Activated naive CD4-positive, alpha-beta T cell treated with anti-CD3 and anti-CD28 coated beads, Interleukin-2, amount 50 U/mL, for 16 hours (primary cell): ENCODE measurements at regions not wholly inside any gene's neighbourhood (a gene's known extent, or its start where the extent isn't known, plus 50 kb on each side); places are given as distances from the start of the nearest gene placed in this dataset.

Source experiments
- DNase-seq: peaks from one replicate; pipeline ENCODE4 v3.0.0-alpha.2; 2020

DNA sequence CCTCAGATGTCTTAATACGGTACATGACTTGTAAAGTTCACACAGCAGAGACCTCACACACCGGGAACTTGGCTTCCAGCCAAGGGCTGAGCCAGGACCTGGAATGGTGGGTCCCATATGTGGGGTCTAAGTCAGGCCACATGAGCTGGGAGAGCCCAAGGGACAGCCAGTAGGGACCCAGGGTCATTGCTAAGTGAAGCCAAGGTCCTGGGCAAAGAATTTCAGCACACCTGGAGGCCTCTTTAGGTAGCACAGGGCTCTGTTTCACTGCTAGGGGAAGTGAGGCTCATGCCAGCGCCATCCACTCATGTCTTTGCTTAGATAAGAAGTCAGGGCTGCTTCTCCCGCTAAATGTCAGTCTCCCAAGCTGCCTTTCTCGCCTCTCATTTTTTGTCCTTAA lies 116.6 kb upstream of the TLE3 start:
- no peak for DNase-seq

DNA sequence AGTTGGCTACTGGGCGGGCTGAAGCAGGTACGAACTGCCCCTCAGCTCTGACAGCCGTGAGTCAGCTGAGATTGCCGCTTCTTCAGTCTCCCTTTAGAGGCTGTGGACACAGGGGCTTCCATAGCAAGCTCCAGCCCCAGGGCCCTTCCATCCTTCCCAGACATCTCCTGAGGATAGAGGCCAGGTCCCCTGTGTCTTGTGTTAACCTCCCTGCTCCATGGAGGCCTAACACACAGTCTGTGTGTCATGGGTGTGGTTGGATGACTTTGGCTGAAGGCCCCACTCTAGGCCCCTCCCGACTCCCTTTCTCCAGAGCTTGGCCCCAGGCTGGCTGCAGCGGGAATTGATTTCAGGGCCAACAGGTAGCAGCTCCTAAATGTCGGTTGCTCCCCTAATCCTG lies 116.1 kb upstream of the TLE3 start:
- no peak for DNase-seq

DNA sequence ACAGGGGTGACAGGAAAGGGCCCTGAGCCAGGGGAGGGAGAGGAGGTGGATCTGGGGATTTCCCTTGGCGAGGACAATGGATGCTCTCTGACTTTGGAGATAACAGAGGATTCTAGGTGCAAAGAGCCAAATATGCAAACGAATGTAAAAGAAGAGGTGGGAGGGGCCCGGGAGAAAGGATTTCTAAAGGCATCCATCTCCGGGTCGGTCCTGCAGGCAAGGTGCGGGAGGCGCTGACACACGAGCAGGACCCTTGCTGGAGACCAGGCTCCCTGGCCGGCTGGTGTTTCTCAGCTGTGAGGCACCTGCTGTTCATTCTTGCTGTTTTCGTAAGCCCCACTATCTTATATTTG lies 115.2 kb upstream of the TLE3 start:
- no peak for DNase-seq

DNA sequence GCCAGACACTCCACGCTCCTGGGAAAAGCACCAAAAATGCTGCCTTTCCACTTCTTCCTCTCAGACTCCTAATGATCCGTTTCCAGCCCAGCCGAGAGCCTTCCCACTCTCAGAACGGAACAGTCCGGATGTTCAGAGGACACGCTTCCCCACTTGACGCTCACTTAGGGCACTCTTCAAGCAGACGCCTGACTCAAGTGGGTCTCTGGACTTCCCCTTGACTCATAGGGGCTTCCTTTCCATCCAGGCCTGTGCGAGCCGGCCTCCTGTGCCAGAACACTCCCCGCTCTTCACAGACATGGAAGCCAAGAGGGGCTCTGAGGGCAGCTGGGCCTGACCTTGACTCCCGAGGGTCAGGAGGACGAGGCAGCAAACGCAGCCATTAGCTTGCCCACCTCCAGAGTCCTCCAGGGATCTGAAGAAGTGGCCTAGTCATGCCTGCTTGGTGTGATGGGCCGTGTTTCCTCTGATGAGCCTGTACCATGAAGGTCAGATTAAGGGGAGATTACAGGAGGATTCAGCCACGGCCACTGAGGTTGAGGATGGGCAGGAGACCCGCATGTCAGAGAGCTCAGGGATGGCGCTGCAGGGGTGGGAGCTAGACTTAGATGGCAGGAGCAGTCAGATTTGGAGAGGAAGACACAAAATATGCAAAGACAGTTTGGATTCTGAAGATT lies 114.7 kb upstream of the TLE3 start:
- DNase-seq, result no peak

DNA sequence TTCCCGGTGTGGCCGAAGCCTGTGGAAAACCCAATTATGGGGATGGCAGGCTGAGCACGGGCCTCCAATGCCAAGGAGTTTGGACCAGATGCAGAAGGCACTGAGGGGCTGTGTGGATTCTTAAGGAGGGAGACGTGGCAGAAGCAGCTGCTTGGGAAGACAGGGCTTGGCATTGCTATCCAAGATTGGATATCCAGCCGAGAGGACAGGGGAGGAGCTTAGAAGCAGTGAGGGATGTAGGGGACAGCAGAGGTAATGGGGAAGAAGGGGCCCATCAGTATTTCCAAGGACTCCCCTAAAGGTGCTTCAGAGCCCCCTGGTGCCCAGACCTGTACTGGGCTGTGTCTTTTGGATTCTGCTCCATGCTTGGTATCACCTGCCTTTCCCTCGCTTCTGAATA lies 112.8 kb upstream of the TLE3 start:
- DNase-seq, result no peak

DNA sequence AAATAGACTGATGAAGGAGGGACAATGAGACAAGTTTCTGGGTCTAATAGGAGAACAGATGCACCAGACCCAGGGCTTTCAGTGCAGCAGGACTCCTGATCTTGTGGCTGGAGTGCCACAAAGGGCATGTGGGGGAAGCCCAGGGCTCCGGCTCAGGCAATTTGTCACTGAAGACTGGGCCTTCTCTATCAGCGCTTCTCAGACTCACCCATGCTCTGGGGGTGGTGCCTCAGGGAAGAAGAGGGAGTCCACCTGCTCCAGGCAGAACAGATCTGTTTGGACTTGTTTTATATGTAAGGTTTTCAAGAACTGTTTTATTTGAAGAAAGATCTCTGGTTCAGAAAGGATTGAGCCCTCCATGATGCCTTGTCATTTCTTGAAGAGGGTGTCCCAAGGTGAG lies 112.4 kb upstream of the TLE3 start:
- DNase-seq, result no peak

DNA sequence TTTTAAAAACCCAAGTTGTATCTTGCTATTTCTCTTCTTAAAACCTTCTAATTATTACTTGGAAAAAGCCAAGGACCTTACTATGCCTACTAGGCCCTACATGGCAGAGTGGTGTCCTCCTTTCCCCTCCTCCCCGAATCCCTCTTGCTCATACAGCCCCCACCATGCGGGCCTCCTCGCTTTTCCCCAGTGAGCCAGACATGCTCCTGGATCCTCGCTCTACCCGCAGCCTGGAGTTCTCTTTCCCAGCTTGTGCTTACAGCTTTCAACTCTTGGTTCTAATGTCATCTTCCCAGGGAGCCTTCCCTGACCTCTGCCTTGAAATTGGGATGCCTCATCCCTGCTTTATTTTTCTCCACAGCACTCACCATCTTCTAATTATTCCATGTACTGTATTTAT lies 111.8 kb upstream of the TLE3 start:
- DNase-seq, result no peak

DNA sequence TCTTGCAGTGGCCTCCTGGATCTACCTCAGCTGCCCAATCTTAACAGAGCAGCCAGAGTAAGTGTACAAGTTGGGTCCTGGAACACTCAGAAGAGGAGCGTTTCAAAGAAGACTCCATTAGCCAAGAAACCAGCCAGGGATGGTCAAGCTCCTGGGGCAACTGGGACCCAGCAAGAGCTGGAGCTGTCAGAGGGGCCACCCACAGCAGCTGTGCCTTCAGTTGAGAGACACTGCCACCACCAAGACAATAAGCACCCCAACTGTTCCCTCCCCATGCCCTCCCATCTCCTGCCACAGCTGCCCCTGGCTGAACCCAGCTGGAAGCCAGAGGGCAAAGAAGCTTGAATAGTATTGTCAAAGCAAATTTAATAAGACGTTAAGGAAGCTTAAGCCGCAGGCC lies 110.6 kb upstream of the TLE3 start:
- no peak for DNase-seq

DNA sequence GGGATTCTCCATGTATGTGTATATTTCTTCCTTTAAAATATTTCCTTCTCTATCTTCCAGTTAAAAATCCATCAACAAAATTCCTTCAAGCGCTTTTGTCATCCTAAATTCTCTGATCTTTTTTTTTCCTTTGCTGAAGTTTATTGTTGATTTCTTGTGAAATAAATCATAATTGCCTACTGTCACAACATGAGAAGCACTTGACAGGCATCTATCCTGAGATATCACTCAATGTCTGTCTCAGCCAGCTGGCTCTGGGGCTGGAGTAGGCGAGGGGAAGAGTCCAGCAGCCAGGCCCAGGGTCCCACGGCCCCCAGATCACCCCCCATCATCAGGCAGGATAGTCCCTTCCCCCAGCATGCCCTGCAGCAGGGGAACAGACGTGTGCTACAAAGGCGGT lies 109.0 kb upstream of the TLE3 start:
- no peak for DNase-seq

DNA sequence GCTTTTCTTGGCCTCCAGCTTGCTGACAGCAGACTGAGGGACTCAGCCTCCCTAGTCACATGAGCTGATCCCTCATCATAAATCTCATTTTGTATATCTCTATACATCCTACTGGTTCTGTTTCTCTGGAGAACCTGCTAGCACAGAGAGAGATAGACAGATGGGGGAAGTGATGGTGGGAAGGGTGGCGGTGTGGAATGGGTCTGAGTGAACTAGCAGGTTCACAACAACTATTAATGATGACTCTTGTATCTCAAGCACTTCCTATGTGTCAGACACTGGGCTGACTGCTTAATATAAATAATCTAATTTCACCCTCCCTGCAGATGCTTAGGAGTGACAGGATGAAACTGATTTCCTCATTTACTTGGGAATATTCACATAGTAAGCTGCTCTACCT lies 106.9 kb upstream of the TLE3 start:
- no peak for DNase-seq

DNA sequence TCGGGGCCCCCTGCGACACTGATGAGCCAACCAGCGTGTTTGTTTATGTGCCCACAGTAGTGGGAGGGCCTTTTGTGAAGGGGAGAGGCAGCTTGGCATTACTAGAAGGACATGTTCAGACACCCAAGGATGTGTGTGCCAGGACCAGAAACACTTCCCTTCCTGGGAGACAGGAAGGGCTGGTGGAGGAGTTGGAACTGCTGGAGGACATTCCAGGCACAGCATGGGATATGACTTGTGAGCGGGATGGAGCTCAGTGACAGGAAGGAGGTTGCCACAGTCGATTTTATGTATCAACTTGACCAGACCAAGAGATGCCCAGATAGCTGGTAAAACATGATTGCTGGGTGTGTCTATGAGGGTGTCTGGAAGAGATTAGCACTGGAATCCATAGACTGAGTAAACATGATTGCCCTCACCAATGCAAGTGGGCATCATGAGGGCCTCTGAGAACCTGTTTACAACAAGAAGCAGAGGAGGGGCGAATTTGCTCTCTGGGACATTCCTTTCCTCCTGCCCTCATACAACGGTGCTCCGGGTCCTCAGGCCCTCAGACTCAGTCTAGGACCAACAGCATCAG lies 106.4 kb upstream of the TLE3 start:
- DNase-seq, result no peak

DNA sequence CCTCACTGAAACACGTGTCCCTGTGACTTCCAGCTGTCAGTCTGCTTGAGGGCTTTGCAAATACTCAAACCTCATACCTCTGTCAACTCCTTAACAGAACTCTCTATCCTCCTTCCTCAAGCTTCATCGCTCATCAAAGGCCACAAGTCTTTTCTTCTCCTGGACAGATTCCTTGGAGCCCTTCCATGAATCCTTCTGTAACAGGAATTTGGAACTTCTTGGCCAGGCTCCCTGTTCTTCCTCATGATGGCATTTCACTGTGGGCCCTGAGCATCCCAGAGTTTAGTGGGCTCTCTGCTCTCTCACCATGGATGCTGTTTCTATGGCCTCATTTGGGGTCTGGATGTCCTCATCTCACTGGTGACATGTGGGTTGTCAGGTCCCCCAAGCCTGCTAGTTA lies 105.0 kb upstream of the TLE3 start:
- no peak for DNase-seq

DNA sequence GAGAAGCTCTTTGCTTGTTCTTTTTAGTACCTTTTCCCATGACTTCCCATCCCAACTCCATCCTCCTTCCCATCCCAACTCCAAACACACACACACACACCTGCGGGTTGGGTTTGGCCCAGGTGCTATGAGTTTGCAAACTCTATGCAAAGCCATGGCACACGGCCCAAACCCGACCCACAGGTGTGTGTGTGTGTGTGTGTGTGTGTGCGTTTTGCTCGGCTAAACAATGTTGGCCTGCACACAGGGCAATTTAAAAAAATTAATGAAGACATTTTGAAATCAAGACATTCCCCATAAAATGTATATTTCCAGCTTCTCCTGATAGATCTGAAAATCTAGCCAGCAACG lies 103.7 kb upstream of the TLE3 start:
- DNase-seq, result no peak

DNA sequence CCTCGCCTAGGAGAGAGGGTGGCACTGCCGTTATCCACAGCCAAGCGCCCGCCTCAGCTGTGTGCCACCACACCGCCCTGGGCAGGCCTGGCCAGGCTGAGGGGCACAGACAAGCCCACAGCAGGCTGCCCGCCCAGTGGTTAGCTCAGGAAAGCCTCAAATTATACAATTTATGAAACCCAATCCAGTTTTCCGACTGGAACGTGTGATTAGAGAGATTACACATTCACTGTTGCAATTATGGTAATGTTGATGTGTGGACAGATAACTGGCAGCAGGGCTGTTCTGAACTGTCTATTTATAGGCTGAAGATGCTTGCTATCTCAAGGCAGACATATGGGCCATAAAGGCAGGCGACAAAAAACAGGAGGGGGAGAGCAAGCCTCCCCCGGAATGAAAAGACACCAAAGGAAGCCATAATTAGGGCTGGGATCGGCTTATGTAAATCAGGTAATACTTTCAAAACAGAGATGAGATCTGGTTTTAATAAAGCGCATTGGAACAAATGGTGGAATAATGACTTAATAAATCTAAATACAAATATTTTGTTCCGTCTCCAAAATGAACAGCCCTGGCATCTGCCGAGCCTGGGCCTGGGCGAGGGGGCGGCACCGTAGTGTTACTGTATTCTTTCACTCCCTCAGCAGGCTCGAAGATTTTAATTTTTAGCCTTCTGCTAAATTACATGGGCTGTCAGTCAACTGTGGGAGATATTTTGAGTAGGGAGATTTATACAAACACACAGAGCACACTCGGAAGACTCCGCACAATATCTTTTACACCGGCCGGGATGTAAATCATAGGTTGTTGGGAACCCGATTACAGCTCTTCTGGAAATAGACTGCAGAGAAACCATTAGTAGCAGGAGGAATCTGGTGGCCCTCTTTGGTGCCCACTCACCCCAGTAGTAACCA lies 103.1 kb upstream of the TLE3 start:
- no peak for DNase-seq

DNA sequence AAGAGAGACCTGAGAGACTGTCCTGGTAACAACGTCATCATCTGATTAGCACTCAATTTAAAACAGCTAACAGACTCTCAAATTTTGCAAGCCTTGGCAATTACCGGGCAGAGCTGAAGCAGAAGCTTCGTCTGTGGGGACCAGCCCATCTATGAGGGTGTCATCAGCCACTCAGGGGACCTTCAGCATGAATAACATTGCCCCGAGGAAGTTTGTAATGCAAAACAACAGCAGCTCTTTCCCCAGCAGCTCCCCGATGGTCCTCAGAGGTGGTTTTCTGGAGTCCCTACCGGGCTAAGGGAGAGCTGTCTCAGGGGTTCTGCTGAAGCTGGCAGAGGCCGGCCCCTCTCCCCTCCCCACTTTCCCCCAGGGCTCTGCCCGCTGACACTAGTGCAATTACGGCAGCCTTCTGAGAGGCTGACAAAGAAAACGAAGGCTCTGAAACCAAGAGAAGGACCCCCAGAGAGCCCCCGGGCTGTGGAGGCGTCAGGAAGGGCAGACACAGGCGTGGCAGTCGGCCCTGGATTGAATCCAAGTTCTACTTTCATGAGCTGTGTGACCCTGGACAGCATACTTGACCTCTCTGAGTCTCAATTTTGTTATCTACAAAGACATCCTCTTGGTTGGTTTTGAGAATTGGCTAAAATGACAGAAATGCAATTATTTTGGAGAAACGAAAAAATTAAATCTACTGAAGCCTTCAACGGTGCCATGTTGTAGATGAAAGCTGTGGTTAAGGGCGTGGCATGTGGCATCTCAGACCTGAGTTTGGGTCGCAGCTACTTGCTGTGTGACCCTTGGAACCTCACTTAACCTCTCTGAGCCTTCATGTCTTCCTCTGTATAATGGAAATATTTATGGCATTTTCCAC lies 102.1 kb upstream of the TLE3 start:
- no peak for DNase-seq

DNA sequence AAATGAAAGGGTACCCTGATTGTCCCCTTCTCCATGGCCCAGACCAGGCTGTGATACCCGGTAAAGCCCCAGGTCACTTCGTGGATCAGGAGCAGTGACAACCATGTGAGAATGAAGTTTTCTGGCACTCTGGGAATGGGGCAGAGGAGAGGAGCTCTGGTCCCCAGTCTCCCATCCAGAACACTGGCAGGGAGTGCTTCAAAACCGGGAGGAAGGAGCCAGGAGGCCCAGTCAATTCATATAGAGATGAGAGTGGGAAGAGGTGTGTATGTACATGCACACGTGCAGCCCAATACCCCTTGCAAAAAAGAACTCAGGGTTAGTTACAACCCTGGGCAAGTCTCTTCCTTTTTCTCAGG lies 101.4 kb upstream of the TLE3 start:
- no peak for DNase-seq

DNA sequence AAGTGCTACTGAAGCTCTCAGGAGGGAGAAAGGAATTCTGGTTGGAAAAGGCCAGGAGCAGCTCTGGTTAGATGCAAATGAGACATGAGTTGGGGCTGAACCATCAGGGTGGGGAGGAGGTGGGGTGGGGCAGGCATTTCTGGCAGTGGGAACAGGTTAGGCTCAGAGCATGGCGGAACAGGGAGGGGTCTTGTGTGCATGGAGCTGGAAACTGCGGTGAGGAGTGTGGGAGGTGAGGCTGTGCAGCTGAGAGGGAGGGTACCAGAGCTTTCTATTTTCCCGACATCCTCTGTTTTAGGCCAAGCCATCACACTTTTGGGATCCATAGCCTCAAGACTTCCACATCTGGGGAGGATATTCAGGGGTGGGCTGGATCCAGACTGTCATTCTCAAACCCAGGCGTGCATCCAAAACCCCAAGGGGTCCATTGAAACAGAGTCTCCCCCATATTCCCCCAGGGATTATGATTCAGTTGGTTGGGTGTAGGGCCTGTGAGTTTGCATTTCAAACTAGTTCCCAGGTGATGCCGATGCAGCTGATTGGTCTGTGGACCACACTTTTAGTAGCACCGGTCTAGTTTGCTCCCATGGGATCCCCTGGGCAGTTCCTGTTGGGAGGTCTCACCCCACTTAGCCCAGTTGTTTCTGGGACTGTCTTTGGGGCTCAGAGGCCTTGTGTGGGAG lies 100.9 kb upstream of the TLE3 start:
- DNase-seq, result no peak

DNA sequence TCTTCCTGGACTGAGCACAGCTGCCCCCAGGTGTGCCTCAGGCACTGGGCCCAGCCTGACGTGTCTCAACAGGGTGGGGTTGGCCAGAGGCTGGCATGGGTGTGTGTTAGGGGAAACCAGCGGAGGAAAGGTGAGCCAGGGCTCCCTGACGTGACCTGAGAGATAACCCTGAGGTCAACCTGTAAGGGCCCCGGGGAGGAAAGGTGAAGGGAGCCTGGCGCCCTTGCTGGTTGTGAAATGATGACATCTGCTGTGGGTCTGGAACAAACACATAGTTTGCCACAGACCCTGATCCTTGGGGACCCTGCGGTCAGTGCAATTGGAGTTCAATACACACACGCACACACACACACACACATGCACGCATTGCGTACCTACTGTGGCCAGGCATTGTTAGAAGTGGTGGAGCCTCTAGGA lies 100.2 kb upstream of the TLE3 start:
- no peak for DNase-seq

DNA sequence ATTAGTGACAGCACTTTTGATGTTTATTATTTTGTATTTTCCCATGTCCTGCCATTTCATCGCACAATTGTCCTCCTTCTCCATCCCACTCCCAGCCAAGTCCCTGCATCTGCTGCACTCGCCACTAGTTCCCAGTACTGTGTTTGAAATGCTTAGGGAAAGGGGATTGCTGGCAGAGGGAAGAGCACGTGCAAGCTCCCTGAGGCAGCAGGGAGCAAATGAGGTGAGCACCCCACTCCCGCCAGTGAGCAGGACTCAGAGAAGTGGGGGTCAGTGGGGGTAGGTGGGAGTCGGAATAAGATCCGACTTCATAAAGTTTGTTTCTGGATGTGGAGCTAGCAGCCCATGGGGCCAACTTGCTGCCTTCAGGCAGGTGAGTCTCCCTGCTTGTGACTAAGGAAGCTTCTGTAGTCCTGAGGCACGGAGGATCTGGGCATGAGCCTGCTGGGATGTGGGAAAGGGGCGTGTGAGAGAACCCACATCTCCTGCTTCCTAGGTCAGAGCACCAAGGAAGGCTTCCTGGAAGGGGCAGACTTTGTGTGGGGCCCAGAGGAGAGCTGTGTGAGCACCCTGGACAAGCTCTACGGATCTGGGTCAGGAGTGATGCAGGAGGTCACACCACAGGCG lies 99.7 kb upstream of the TLE3 start:
- DNase-seq, result no peak

DNA sequence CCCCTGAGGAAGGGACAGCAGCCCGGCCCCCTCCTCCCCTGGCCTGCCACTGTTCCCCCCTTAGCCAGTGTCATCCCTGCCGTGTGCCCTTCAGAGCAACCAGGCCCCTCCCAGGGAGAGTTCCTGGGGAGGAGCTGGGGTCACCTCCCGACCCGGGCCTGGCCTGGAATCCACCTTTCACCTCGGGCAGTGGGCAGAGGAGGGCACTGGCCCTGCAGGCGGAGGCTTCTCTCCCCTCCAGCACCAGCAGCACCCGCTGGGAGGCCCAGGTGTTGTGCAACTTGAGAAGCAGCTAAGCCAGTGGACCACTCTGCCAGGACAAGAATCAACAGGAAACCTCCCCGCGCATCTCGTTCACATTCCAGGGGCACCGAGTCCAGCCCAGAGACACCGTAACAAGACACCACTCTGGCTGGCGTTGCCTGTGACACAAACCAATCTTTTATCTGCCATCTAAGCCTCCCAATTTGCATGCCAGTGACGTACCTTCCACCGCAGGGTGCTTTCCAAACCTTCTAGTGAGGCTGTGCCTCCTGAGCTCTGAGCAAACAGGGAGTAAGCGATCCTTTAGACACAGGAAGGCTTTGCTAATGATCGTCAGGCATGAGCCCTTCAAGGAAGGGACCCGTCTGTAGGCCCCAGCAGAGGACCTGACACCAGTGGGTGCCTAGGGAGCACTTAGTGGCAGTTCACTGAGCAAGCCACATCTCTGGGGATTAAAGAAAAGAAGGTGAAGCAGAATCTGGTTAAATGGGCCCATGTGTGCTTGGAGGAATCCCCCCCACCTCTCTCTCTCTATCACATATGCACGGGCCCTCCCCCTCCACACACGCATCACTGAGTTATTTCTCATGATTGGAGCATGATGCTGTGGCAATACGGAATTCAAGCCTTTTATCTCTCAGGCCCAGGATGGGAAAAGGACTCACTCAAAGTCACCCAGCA lies 98.9 kb upstream of the TLE3 start:
- DNase-seq, result no peak

DNA sequence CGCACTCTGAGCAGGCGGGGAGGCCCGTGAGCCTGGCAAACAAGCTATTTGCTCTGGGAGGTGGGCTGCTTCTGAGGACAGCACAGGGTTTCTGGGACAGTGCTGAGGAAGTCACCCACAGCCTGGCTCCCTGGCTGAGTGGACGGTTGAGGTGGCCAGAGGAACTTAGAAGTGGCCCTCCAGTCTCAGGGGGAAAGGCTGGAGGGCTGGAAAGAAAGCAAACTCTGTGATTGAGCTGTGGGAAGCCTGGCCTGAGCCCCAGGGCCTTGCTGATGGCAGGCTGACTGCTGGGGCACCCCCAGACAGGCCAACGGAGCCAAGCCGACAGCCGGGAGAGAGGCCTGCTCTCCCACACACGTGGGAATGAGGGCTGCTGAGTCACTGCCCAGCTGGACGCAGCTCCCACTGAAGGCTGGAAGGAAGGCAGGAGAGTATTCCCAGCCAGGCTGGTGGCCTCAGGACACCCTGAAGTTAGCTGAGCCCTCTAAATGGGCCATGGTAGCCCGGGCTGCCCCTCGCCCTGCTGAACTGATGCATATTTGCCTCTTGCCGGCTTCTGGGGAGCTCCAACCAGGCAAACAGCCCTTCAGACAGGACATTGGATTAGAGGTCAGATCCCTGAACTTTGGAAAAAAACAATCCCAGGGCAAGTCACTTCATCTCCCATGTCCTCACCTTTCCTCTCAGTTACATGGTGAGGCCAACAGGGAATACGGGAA lies 98.0 kb upstream of the TLE3 start:
- DNase-seq, result no peak
